Putamen (tissue), 1 donor: ENCODE measurements at regions not wholly inside any gene's neighbourhood (a gene's known extent, or its start where the extent isn't known, plus 50 kb on each side); places are given as distances from the start of the nearest gene placed in this dataset.

ENCODE experiments used
- DNase-seq: peaks from one replicate; pipeline ENCODE4 v3.0.0-alpha.2; 2016; ENCODE audit warnings: low spot score

GRCh38 chr5:56320686-56321085 is 87.6 kb upstream of the ANKRD55 start:
- no peak for DNase-seq

GRCh38 chr5:56319526-56320181 is 86.5 kb upstream of the ANKRD55 start:
- DNase-seq = no peak

GRCh38 chr5:56317923-56318561 is 84.9 kb upstream of the ANKRD55 start:
- DNase-seq = no peak

GRCh38 chr5:56316299-56316994 is 83.3 kb upstream of the ANKRD55 start:
- no peak for DNase-seq

GRCh38 chr5:56314529-56314928 is 81.4 kb upstream of the ANKRD55 start:
- DNase-seq = no peak

GRCh38 chr5:56313596-56313995 is 80.5 kb upstream of the ANKRD55 start:
- DNase-seq = no peak

GRCh38 chr5:56313004-56313531 is 79.9 kb upstream of the ANKRD55 start:
- no peak for DNase-seq

- no peak for DNase-seq
Observed at GRCh38 chr5:56311306-56311905, 78.3 kb upstream of the ANKRD55 start.

- no peak for DNase-seq
Observed at GRCh38 chr5:56310711-56311204, 77.6 kb upstream of the ANKRD55 start.

GRCh38 chr5:56309262-56309826 is 76.2 kb upstream of the ANKRD55 start:
- no peak for DNase-seq

- DNase-seq = no peak
Observed at GRCh38 chr5:56307714-56308333, 74.7 kb upstream of the ANKRD55 start.

GRCh38 chr5:56306433-56307150 is 73.5 kb upstream of the ANKRD55 start:
- DNase-seq = no peak

- no peak for DNase-seq
Observed at GRCh38 chr5:56305001-56305950, 72.1 kb upstream of the ANKRD55 start.

- no peak for DNase-seq
Observed at GRCh38 chr5:56303511-56303910, 70.4 kb upstream of the ANKRD55 start.

GRCh38 chr5:56302027-56302426 is 68.9 kb upstream of the ANKRD55 start:
- DNase-seq = no peak

GRCh38 chr5:56301069-56301468 is 67.9 kb upstream of the ANKRD55 start:
- DNase-seq = no peak

GRCh38 chr5:56299212-56299611 is 66.1 kb upstream of the ANKRD55 start:
- DNase-seq = no peak

- DNase-seq = no peak
Observed at GRCh38 chr5:56298336-56299090, 65.4 kb upstream of the ANKRD55 start.

GRCh38 chr5:56297851-56298250 is 64.7 kb upstream of the ANKRD55 start:
- DNase-seq = no peak
